Neural crest cell (in vitro differentiated cells): ENCODE measurements at regions not wholly inside any gene's neighbourhood (a gene's known extent, or its start where the extent isn't known, plus 50 kb on each side); places are given as distances from the start of the nearest gene placed in this dataset.
A peak's percentile ranks its signal among the peaks of the same experiment; 100 is the strongest.

Experiments
- DNase-seq: peaks from one replicate; pipeline ENCODE4 v3.0.0; 2021; ENCODE audit warnings: low read depth, mixed read lengths, low spot score
- H3K27ac Mint-ChIP-seq: one replicate; pipeline ENCODE4 v1.8.0; 2021; ENCODE audit warnings: mild to moderate bottlenecking, mixed read lengths; ENCODE audit not compliant: unreplicated experiment
- H3K27me3 Mint-ChIP-seq: 2 replicates; pipeline ENCODE4 v1.8.0; 2021; ENCODE audit warnings: low read depth, mild to moderate bottlenecking, mixed read lengths
- H3K36me3 Mint-ChIP-seq: 2 replicates; pipeline ENCODE4 v1.8.0; 2021; ENCODE audit warnings: low read depth, mild to moderate bottlenecking, mixed read lengths
- H3K4me1 Mint-ChIP-seq: 2 replicates; pipeline ENCODE4 v1.8.0; 2021; ENCODE audit warnings: mixed read lengths
- H3K4me3 Mint-ChIP-seq: one replicate; pipeline ENCODE4 v1.8.0; 2021; ENCODE audit warnings: mild to moderate bottlenecking, mixed read lengths
- H3K9me3 Mint-ChIP-seq: 2 replicates; pipeline ENCODE4 v1.8.0; 2021; ENCODE audit warnings: mixed read lengths
- TF ChIP-seq, protein P1 (sequence below): fragments of 200-600 bp; sonication (generic); conservative IDR thresholded peaks from 2 replicates; pipeline ENCODE4 v1.5.0; 2021; ENCODE audit warnings: antibody characterized with exemption, mild to moderate bottlenecking

DNA sequence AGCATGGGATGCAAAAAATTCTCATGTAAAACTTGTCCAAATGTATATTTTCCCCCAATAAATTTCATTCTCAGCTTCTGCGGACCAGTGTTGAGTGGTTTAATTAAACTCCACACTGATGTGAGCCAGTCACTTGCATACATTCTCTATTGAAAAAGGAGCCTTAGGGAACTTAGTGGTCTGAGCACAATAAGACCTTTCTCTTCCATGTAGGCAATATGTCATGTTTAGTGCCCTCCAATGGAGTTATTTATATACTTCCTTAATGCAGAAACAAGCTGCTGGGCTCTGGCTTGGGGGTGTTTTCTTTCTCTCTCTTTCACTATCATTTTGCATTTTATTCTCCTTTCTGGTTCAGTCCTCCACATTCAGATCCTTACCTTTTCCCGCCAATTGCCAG is 196.9 kb downstream of the ANAPC10 start:
- peaks cover 5% of the 10 kb centered on the region for H3K9me3 Mint-ChIP-seq
- peak overlapping the region; percentile 23 for H3K27ac Mint-ChIP-seq
- DNase-seq: no peak
- H3K27me3 Mint-ChIP-seq: no peaks in the 10 kb centered on the region
- H3K4me3 Mint-ChIP-seq: no peak overlapping the region
- peaks cover 24% of the 10 kb centered on the region for H3K4me1 Mint-ChIP-seq
- H3K36me3 Mint-ChIP-seq: no peaks in the 10 kb centered on the region
- TF ChIP-seq, protein P1, sequence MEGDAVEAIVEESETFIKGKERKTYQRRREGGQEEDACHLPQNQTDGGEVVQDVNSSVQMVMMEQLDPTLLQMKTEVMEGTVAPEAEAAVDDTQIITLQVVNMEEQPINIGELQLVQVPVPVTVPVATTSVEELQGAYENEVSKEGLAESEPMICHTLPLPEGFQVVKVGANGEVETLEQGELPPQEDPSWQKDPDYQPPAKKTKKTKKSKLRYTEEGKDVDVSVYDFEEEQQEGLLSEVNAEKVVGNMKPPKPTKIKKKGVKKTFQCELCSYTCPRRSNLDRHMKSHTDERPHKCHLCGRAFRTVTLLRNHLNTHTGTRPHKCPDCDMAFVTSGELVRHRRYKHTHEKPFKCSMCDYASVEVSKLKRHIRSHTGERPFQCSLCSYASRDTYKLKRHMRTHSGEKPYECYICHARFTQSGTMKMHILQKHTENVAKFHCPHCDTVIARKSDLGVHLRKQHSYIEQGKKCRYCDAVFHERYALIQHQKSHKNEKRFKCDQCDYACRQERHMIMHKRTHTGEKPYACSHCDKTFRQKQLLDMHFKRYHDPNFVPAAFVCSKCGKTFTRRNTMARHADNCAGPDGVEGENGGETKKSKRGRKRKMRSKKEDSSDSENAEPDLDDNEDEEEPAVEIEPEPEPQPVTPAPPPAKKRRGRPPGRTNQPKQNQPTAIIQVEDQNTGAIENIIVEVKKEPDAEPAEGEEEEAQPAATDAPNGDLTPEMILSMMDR: no peak

DNA sequence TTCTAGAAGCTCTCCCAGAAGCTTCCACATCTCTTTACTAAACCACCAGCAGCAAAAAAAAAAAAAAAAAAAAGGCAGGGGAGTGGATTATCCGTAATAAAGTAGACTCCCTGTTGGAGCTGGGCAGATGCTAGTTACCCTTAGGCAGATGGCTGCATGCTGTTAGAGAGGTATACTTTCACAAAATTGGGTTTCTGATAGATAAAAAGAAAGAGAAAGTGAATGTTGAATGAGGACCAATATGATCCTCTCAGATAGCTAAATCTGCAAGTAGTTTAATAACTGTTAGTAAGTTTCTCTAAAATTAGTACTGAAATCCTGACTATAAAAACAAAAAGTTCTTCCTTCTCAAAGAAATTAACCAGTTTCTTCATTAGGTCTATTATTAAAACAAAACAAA is 195.4 kb downstream of the ANAPC10 start:
- Mint-ChIP-seq H3K27ac (no peak overlapping the region), H3K4me3 (no peak overlapping the region), H3K36me3 (no peaks in the 10 kb centered on the region), H3K9me3 (peaks cover 8% of the 10 kb centered on the region), H3K4me1 (peaks cover 24% of the 10 kb centered on the region), H3K27me3 (no peaks in the 10 kb centered on the region)
- DNase-seq: no peak
- TF ChIP-seq, protein P1: no peak

DNA sequence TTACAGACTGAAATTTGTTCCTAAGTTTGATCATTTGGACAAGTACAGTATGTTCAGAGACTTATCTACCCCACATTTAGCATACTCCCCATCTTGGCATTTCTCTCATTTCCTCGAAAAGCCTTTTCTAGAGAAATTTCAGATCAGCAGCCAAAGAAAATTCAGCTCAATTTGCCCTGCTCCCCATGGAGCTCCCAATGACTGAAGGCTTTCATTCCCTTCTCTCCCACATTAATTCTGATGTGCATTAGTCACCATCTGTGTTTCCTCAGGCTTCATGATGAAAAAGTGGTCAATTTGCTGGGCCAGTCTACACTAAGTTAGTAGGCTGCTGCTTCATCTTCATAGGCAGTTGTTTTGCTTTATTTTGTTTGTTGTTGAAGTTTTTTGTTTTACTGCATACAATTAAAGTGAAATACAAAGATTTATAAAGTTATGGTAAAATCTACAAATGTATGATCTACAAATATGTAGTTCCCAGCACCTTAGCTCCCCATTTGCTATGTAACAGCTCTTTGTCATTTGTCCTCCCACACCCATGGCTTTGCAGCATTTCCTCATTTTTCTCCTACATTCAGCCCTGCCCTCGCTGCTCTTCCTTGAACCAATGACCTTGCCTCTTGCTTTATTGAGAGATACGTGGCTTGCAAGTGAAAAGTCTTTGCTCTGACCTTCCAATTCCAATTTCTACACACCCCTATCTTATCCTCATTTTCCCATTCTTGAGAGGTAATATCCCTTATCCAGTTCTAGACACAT is 193.9 kb downstream of the ANAPC10 start:
- TF ChIP-seq, protein P1: no peak
- H3K27ac Mint-ChIP-seq: no peak overlapping the region
- H3K27me3 Mint-ChIP-seq: no peaks in the 10 kb centered on the region
- H3K4me1 Mint-ChIP-seq: peaks cover 24% of the 10 kb centered on the region
- no peaks in the 10 kb centered on the region for H3K36me3 Mint-ChIP-seq
- no peak overlapping the region for H3K4me3 Mint-ChIP-seq
- no peak for DNase-seq
- H3K9me3 Mint-ChIP-seq: peaks cover 4% of the 10 kb centered on the region

DNA sequence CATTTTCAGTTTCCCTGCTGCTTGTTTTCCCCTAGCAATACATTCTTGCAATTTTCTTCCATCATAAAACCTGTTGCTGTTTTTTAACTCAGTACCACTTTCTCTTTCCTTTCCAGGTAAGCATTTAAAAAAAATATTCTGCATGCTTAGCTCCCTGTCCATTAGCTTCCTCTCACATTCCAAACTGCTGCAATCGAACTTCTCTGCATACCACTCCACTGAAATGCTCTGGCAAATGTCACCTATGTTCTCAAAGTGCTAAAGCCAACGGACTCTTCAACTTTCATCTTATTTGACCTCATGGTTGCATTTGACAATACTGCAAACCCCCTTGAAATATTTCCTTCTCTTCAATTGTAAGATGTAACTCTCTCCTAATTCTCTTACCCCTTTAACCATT is 192.7 kb downstream of the ANAPC10 start:
- TF ChIP-seq, protein P1: no peak
- Mint-ChIP-seq H3K27me3 (no peaks in the 10 kb centered on the region), H3K27ac (no peak overlapping the region), H3K9me3 (peaks cover 2% of the 10 kb centered on the region), H3K4me1 (peaks cover 24% of the 10 kb centered on the region), H3K4me3 (no peak overlapping the region), H3K36me3 (no peaks in the 10 kb centered on the region)
- no peak for DNase-seq

DNA sequence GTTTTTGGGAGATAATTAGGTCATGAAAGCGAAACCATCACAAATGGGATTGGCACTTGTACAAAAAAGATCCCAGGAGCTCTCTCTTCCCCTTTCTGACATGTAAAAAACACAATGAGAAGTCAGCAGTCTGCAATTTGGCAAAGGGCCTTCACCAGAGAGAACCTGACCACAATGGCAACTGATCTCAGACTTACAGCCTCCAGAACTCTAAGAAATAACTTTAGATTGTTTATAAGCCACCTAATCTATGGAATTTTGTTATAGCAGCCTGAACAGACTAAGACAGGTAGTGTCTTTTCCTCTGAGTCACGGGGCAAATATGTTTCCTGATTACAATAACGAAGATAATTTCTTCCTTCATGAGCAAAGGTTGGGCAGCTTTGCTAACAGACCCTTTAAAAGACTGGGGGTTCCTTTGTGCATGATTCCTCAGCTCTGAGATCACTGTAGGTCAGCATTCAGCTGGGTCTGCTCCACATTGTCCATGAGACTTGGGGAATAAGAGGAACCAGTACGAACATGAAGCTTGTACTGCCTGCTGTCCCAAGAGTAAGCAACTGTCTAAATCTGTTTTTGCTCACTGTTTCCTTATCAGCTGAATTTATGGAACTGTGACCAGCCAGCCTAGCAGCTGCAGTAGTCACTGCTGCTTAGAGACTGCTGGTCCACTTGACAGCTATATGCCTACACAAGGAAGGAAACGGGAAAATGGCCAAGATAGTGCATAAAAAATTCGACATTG is 191.6 kb downstream of the ANAPC10 start:
- peaks cover 2% of the 10 kb centered on the region for H3K9me3 Mint-ChIP-seq

More for the DNA sequence above, 191.6 kb downstream of the ANAPC10 start:
- no peak for DNase-seq
- Mint-ChIP-seq H3K36me3 (no peaks in the 10 kb centered on the region), H3K4me3 (no peak overlapping the region), H3K27ac (no peak overlapping the region), H3K27me3 (no peaks in the 10 kb centered on the region), H3K4me1 (peaks cover 17% of the 10 kb centered on the region)
- TF ChIP-seq, protein P1: no peak
